ENCODE measurements at regions not wholly inside any gene's neighbourhood (a gene's known extent, or its start where the extent isn't known, plus 50 kb on each side); places are given as distances from the start of the nearest gene placed in this dataset.

GRCh38 chr13:72303941-72304746 is 423.3 kb downstream of the MZT1 start:
- H3K9ac ChIP-seq (ENCODE audit: low read length), result no peak overlapping the region
- no peak overlapping the region for H3K27ac ChIP-seq (ENCODE audit: low read length)
- TF ChIP-seq EZH2 (optimal IDR thresholded peaks at IDR 0.05; ENCODE audit: low read depth, low read length), result no peak
- TF ChIP-seq EZH2phosphoT487 (IDR thresholded peaks at IDR 0.05; ENCODE audit: low read length), result no peak
- TF ChIP-seq, protein P1, sequence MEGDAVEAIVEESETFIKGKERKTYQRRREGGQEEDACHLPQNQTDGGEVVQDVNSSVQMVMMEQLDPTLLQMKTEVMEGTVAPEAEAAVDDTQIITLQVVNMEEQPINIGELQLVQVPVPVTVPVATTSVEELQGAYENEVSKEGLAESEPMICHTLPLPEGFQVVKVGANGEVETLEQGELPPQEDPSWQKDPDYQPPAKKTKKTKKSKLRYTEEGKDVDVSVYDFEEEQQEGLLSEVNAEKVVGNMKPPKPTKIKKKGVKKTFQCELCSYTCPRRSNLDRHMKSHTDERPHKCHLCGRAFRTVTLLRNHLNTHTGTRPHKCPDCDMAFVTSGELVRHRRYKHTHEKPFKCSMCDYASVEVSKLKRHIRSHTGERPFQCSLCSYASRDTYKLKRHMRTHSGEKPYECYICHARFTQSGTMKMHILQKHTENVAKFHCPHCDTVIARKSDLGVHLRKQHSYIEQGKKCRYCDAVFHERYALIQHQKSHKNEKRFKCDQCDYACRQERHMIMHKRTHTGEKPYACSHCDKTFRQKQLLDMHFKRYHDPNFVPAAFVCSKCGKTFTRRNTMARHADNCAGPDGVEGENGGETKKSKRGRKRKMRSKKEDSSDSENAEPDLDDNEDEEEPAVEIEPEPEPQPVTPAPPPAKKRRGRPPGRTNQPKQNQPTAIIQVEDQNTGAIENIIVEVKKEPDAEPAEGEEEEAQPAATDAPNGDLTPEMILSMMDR (IDR thresholded peaks at IDR 0.05; ENCODE audit: low read length), result no peak

DNA sequence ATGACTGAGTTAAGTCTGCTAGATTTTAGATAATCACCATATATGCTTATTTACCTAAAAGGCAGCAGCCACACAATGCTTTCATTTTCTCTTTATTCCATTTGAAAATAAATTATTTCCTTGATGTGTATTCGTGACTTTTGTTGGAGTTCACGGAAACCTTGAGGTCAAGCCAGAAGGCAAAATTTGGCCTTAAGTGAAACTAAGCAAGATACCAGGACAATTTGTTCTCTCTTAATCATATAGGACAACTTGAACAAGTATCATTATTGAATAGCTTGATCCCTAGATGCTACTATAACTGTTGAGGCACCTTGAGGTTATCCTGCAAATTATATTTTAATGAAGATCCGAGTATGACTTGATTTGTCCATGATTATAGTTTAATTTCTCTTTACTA is 429.2 kb upstream of the DACH1 start:
- DNase-seq, result no peak
- Histone ChIP-seq H3K79me2 (ENCODE audit: low read length) (no peaks in the 10 kb centered on the region), H3K9me3 (replicated peaks; ENCODE audit: insufficient read depth, low read length) (no peaks in the 10 kb centered on the region), H3K27me3 (replicated peaks; ENCODE audit: insufficient read depth, low read length) (no peaks in the 10 kb centered on the region), H3K27ac (ENCODE audit: low read length) (no peak overlapping the region), H3K4me1 (ENCODE audit: low read length) (no peaks in the 10 kb centered on the region), H3K4me3 (ENCODE audit: low read length) (no peak overlapping the region), H4K20me1 (ENCODE audit: insufficient read depth, low read length) (no peaks in the 10 kb centered on the region), H3K36me3 (replicated peaks; ENCODE audit: insufficient read depth, low read length) (no peaks in the 10 kb centered on the region), H3F3A (ENCODE audit: insufficient read depth, low read length) (no peaks in the 10 kb centered on the region), H3K9me2 (replicated peaks; ENCODE audit: insufficient read depth, low read length) (no peaks in the 10 kb centered on the region), H3K9ac (ENCODE audit: low read length) (no peak overlapping the region), H3K4me2 (ENCODE audit: low read depth, low read length) (no peak overlapping the region), H2AFZ (ENCODE audit: low read length) (no peak overlapping the region)
- TF ChIP-seq, protein P1 (IDR thresholded peaks at IDR 0.05; ENCODE audit: low read length), result no peak
- TF ChIP-seq EZH2 (optimal IDR thresholded peaks at IDR 0.05; ENCODE audit: low read depth, low read length) (no peak), EZH2phosphoT487 (IDR thresholded peaks at IDR 0.05; ENCODE audit: low read length) (no peak)

More at GRCh38 chr13:72303941-72304746, 423.3 kb downstream of the MZT1 start:
- Histone ChIP-seq H3K36me3 (replicated peaks; ENCODE audit: insufficient read depth, low read length) (no peaks in the 10 kb centered on the region), H3K9me3 (replicated peaks; ENCODE audit: insufficient read depth, low read length) (no peaks in the 10 kb centered on the region), H3K4me1 (ENCODE audit: low read length) (no peaks in the 10 kb centered on the region), H4K20me1 (ENCODE audit: insufficient read depth, low read length) (no peaks in the 10 kb centered on the region), H3F3A (ENCODE audit: insufficient read depth, low read length) (no peaks in the 10 kb centered on the region), H3K4me3 (ENCODE audit: low read length) (no peak overlapping the region), H3K27me3 (replicated peaks; ENCODE audit: insufficient read depth, low read length) (no peaks in the 10 kb centered on the region), H3K9me2 (replicated peaks; ENCODE audit: insufficient read depth, low read length) (no peaks in the 10 kb centered on the region), H2AFZ (ENCODE audit: low read length) (no peak overlapping the region), H3K79me2 (ENCODE audit: low read length) (no peaks in the 10 kb centered on the region), H3K4me2 (ENCODE audit: low read depth, low read length) (no peak overlapping the region)
- DNase-seq, result no peak

GRCh38 chr13:72295153-72295552 is 428.1 kb upstream of the DACH1 start:
- Histone ChIP-seq H3K4me2 (ENCODE audit: low read depth, low read length) (no peak overlapping the region), H3F3A (ENCODE audit: insufficient read depth, low read length) (no peaks in the 10 kb centered on the region), H4K20me1 (ENCODE audit: insufficient read depth, low read length) (no peaks in the 10 kb centered on the region), H3K4me3 (ENCODE audit: low read length) (no peak overlapping the region), H3K9me3 (replicated peaks; ENCODE audit: insufficient read depth, low read length) (no peaks in the 10 kb centered on the region), H3K36me3 (replicated peaks; ENCODE audit: insufficient read depth, low read length) (no peaks in the 10 kb centered on the region), H3K27ac (ENCODE audit: low read length) (no peak overlapping the region), H2AFZ (ENCODE audit: low read length) (no peak overlapping the region), H3K4me1 (ENCODE audit: low read length) (no peaks in the 10 kb centered on the region), H3K27me3 (replicated peaks; ENCODE audit: insufficient read depth, low read length) (no peaks in the 10 kb centered on the region), H3K9me2 (replicated peaks; ENCODE audit: insufficient read depth, low read length) (no peaks in the 10 kb centered on the region), H3K79me2 (ENCODE audit: low read length) (no peaks in the 10 kb centered on the region), H3K9ac (ENCODE audit: low read length) (no peak overlapping the region)
- TF ChIP-seq, protein P1 (IDR thresholded peaks at IDR 0.05; ENCODE audit: low read length), result no peak
- TF ChIP-seq EZH2phosphoT487 (IDR thresholded peaks at IDR 0.05; ENCODE audit: low read length), result no peak
- no peak for TF ChIP-seq EZH2 (optimal IDR thresholded peaks at IDR 0.05; ENCODE audit: low read depth, low read length)
- DNase-seq, result no peak
